Neuron (in vitro differentiated cells): ENCODE measurements at regions not wholly inside any gene's neighbourhood (a gene's known extent, or its start where the extent isn't known, plus 50 kb on each side); places are given as distances from the start of the nearest gene placed in this dataset.

Experiments used
- H2AFZ ChIP-seq: one replicate; pipeline ENCODE4 v1.6.1; 2013; ENCODE audit warnings: low read depth, mild to moderate bottlenecking, inconsistent platforms, low read length, moderate library complexity
- H3K27me3 ChIP-seq: one replicate; pipeline ENCODE4 v1.6.1; 2013; ENCODE audit warnings: low read length; ENCODE audit not compliant: insufficient read depth
- H3K36me3 ChIP-seq: one replicate; pipeline ENCODE4 v1.6.1; 2013; ENCODE audit warnings: low read length; ENCODE audit not compliant: insufficient read depth
- H3K4me1 ChIP-seq: one replicate; pipeline ENCODE4 v1.6.1; 2013; ENCODE audit warnings: low read length; ENCODE audit not compliant: insufficient read depth
- H3K4me3 ChIP-seq: 2 replicates; pipeline ENCODE4 v1.5.1; 2013; ENCODE audit warnings: mild to moderate bottlenecking, low read length, moderate library complexity
- H3K9me3 ChIP-seq: one replicate; pipeline ENCODE4 v1.6.1; 2013; ENCODE audit warnings: low read length

DNA sequence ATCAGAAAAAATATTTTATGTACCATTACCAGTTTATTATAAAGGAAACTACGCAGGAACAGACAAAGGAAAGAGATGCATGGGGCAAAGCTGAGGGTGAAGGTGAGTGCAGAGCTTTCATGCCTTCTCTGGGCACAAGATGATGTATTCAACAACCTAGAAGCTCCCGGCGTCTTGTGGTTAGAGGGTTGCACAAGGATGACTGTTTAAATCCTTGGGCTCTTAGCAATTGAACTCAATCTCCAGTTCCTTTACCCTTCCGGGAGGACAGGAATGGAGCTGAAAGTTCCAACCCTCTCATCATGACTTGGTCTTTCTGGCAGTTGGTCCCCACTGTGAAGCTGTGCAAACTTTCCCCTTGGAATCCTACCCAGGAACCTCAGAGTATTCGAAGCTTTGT, 542.0 kb downstream of the EPHA3 start:
- H3K9me3 ChIP-seq, result no peaks in the 10 kb centered on the region
- H3K36me3 ChIP-seq, result no peaks in the 10 kb centered on the region
- no peaks in the 10 kb centered on the region for H3K4me1 ChIP-seq
- H2AFZ ChIP-seq, result no peak overlapping the region
- no peaks in the 10 kb centered on the region for H3K27me3 ChIP-seq
- no peak overlapping the region for H3K4me3 ChIP-seq

- Histone ChIP-seq H3K27me3 (no peaks in the 10 kb centered on the region), H2AFZ (no peak overlapping the region), H3K36me3 (no peaks in the 10 kb centered on the region), H3K4me1 (no peaks in the 10 kb centered on the region), H3K4me3 (no peak overlapping the region), H3K9me3 (no peaks in the 10 kb centered on the region)
Measured at GRCh38 chr3:89654031-89654430, 546.6 kb downstream of the EPHA3 start.

DNA sequence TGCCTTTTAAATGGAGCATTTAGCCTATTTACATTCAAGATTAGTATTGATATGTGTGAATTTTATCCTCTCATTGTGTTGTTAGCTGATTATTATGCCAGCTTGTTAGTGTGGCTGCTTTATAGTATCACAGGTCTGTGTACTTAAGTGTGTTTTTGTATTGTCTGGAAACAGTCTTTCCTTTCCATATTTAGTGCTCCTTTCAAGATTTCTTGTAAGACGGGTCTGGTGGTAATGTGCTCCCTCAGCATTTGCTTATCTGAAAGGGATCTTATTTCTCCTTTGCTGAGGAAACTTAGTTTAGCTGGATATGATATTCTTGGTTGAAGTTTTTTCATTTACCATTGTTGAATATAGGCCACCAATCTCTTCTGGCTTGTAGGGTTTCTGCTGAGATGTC, 549.0 kb downstream of the EPHA3 start:
- Histone ChIP-seq H3K4me1 (no peaks in the 10 kb centered on the region), H3K36me3 (no peaks in the 10 kb centered on the region), H2AFZ (no peak overlapping the region), H3K27me3 (no peaks in the 10 kb centered on the region), H3K4me3 (no peak overlapping the region), H3K9me3 (no peaks in the 10 kb centered on the region)

GRCh38 chr3:89679686-89680085, 572.3 kb downstream of the EPHA3 start:
- no peak overlapping the region for H3K4me3 ChIP-seq
- H3K4me1 ChIP-seq, result no peaks in the 10 kb centered on the region
- no peaks in the 10 kb centered on the region for H3K36me3 ChIP-seq
- H3K27me3 ChIP-seq, result no peaks in the 10 kb centered on the region
- no peaks in the 10 kb centered on the region for H3K9me3 ChIP-seq
- no peak overlapping the region for H2AFZ ChIP-seq

DNA sequence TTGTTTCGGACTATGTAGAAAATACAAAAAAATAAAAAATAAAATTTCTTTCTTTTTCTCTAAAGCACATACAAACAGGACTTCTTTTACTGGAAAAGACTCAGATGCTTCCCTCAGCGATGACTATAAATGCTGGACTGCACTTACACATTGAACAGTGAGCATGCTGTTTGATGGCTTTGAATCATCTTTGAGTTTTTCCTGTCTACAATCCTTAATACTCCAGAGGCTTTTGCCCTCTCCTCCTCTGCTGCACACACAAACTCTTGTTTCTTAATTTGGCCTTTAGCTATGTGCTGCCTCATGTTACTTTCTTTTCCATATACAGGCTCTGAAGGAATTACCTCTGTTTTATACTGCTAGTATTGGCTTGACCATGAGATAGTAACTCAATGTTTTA, 575.1 kb downstream of the EPHA3 start:
- Histone ChIP-seq H3K36me3 (no peaks in the 10 kb centered on the region), H3K4me1 (peaks cover 9% of the 10 kb centered on the region), H3K9me3 (no peaks in the 10 kb centered on the region), H3K4me3 (no peak overlapping the region), H3K27me3 (no peaks in the 10 kb centered on the region), H2AFZ (no peak overlapping the region)

GRCh38 chr3:89685731-89686130, 578.3 kb downstream of the EPHA3 start:
- H3K4me3 ChIP-seq, result no peak overlapping the region
- no peaks in the 10 kb centered on the region for H3K27me3 ChIP-seq
- no peaks in the 10 kb centered on the region for H3K9me3 ChIP-seq
- H3K36me3 ChIP-seq, result no peaks in the 10 kb centered on the region
- H2AFZ ChIP-seq, result no peak overlapping the region
- peaks cover 9% of the 10 kb centered on the region for H3K4me1 ChIP-seq

GRCh38 chr3:89690646-89691045, 583.2 kb downstream of the EPHA3 start:
- Histone ChIP-seq H3K4me1 (peaks cover 6% of the 10 kb centered on the region), H2AFZ (no peak overlapping the region), H3K27me3 (no peaks in the 10 kb centered on the region), H3K9me3 (no peaks in the 10 kb centered on the region), H3K36me3 (no peaks in the 10 kb centered on the region), H3K4me3 (no peak overlapping the region)

GRCh38 chr3:89692601-89693000, 585.2 kb downstream of the EPHA3 start:
- Histone ChIP-seq H3K4me1 (no peaks in the 10 kb centered on the region), H3K36me3 (no peaks in the 10 kb centered on the region), H3K27me3 (no peaks in the 10 kb centered on the region), H2AFZ (no peak overlapping the region), H3K4me3 (no peak overlapping the region), H3K9me3 (no peaks in the 10 kb centered on the region)

- no peaks in the 10 kb centered on the region for H3K36me3 ChIP-seq
- H3K9me3 ChIP-seq, result no peaks in the 10 kb centered on the region
- no peak overlapping the region for H3K4me3 ChIP-seq
- no peaks in the 10 kb centered on the region for H3K27me3 ChIP-seq
- H3K4me1 ChIP-seq, result no peaks in the 10 kb centered on the region
- no peak overlapping the region for H2AFZ ChIP-seq
Measured at GRCh38 chr3:89697321-89697916, 590.0 kb downstream of the EPHA3 start.

DNA sequence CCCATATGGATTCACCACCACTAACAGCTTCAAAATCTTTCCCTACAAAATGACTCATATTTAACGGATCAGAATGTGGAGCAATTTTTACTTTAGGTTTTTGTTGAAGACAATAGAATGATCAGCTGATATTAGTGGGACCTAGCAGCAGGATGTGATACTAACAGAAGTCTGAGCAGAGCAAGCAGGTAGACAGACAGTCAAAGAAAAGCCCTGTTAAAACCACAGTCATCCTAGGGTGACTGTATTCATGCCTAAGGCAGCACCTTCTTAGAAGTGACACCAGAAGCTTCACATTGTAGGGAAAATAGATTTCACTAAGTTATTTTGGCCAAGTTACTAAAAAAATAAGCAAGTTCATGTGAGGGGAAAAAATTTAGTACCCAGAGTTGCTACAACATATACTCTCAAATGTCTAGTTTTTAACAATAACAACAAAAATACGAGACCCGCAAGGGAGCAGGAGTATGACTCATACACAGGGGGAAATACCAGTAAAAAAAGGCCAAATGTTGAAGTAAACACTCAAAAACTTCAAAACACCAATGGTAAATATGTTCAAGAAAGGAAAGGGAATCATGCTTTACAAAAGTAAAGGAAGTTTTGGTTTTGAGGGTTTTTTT, 590.9 kb downstream of the EPHA3 start:
- Histone ChIP-seq H2AFZ (no peak overlapping the region), H3K9me3 (no peaks in the 10 kb centered on the region), H3K4me1 (no peaks in the 10 kb centered on the region), H3K27me3 (no peaks in the 10 kb centered on the region), H3K4me3 (no peak overlapping the region), H3K36me3 (no peaks in the 10 kb centered on the region)

GRCh38 chr3:89699229-89699628, 591.8 kb downstream of the EPHA3 start:
- no peak overlapping the region for H3K4me3 ChIP-seq
- H3K27me3 ChIP-seq, result no peaks in the 10 kb centered on the region
- no peaks in the 10 kb centered on the region for H3K36me3 ChIP-seq
- peaks cover 5% of the 10 kb centered on the region for H3K9me3 ChIP-seq
- H2AFZ ChIP-seq, result no peak overlapping the region
- H3K4me1 ChIP-seq, result no peaks in the 10 kb centered on the region

DNA sequence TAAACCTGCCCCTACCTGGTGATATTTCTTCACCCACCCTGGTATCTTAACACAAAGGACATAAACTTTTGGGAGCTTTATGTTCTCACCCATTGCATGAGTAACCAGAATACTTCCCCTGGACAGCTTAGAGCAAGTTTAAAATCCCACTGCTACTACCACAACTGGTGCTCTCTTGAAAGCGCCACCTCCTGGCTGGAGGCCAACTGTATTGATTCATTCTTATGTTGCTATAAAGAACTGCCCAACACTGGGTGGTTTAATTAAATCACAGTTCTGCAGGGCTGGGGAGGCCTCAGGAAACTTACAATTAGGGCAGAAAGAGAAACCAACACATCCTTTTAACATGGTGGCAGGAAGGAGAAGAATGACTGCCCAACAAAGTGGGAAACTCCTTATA, 592.4 kb downstream of the EPHA3 start:
- no peaks in the 10 kb centered on the region for H3K4me1 ChIP-seq

DNA sequence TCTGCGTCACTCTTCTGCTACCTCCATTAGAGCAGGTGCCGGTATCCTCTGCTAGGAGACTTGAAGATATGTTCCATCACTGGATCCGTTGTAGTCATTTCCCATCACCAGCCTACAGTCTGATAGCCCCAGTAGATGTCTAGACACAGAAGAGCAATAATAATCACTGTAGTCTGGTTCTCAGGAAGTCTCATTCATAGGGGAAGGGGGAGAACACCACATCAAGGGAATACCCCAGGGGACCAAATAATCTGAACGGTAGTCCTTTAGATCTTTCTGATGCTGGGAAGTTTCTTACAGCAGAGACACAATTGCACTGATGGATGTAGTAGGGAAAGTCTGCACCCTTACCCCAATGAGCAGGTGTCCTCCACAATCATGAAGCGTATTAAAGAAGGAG, 595.0 kb downstream of the EPHA3 start:
- Histone ChIP-seq H3K9me3 (peaks cover 5% of the 10 kb centered on the region), H2AFZ (no peak overlapping the region), H3K4me1 (no peaks in the 10 kb centered on the region), H3K36me3 (no peaks in the 10 kb centered on the region), H3K27me3 (no peaks in the 10 kb centered on the region), H3K4me3 (no peak overlapping the region)

More for the DNA sequence above, 592.4 kb downstream of the EPHA3 start:
- no peaks in the 10 kb centered on the region for H3K36me3 ChIP-seq
- H3K27me3 ChIP-seq, result no peaks in the 10 kb centered on the region
- peaks cover 5% of the 10 kb centered on the region for H3K9me3 ChIP-seq
- H3K4me3 ChIP-seq, result no peak overlapping the region
- H2AFZ ChIP-seq, result no peak overlapping the region

GRCh38 chr3:89713196-89713595, 605.8 kb downstream of the EPHA3 start:
- Histone ChIP-seq H3K9me3 (no peaks in the 10 kb centered on the region), H3K4me1 (no peaks in the 10 kb centered on the region), H2AFZ (no peak overlapping the region), H3K36me3 (no peaks in the 10 kb centered on the region), H3K27me3 (no peaks in the 10 kb centered on the region), H3K4me3 (no peak overlapping the region)
